ENCODE measurements at regions not wholly inside any gene's neighbourhood (a gene's known extent, or its start where the extent isn't known, plus 50 kb on each side); places are given as distances from the start of the nearest gene placed in this dataset.

DNA sequence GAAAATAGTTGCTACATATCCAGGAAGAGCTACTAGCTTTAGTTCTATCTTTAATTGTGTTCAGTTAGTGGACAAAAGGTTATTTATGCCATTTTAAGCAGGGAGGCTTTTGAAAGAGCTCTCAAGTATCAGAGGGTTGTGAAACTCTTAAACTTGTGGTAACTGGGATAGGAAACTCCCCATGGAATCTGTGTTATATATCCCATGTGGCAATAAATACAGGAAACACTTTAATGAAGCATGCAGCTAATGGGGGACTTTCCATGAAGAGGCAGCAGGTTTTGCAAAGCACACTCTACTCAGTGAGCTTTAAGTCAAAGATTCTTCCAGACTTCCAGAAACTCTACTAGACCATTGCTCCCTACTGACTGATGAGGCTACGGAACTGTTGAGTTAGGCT, 805.0 kb upstream of the C9orf72 start:
- TF ChIP-seq, protein P1, sequence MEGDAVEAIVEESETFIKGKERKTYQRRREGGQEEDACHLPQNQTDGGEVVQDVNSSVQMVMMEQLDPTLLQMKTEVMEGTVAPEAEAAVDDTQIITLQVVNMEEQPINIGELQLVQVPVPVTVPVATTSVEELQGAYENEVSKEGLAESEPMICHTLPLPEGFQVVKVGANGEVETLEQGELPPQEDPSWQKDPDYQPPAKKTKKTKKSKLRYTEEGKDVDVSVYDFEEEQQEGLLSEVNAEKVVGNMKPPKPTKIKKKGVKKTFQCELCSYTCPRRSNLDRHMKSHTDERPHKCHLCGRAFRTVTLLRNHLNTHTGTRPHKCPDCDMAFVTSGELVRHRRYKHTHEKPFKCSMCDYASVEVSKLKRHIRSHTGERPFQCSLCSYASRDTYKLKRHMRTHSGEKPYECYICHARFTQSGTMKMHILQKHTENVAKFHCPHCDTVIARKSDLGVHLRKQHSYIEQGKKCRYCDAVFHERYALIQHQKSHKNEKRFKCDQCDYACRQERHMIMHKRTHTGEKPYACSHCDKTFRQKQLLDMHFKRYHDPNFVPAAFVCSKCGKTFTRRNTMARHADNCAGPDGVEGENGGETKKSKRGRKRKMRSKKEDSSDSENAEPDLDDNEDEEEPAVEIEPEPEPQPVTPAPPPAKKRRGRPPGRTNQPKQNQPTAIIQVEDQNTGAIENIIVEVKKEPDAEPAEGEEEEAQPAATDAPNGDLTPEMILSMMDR (IDR thresholded peaks at IDR 0.05): no peak
- TF ChIP-seq EZH2 (IDR thresholded peaks at IDR 0.05): no peak

Data from neural progenitor cell (in vitro differentiated cells).